CD4-positive, alpha-beta T cell treated with Interferon alpha-2 for 1 hour (primary cell): ENCODE measurements at regions not wholly inside any gene's neighbourhood (a gene's known extent, or its start where the extent isn't known, plus 50 kb on each side); places are given as distances from the start of the nearest gene placed in this dataset.

ENCODE experiments used
- DNase-seq, 2 donors: peaks; one replicate each; pipeline ENCODE4 v3.0.0-alpha.2; 2020 to 2022

DNA sequence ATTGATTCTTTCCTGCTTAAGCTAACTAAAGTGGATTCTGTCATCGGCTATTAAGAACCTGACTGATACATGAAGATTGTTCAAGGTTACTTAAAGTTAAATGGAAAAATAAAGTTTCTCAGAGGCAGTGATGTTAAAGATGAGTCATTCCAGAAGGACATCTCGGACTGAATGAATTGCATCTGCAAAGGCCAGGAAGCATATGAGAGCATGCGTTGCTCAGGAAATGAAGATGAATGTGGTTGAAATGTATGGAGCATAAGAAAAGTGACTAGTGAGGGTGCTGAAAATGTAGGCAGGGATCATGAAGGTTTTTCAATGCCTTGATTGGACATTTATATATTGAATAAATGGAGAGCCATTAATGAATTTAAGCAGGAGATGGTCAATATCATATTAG is 133.9 kb upstream of the GHITM start:
- DNase-seq: no peak

DNA sequence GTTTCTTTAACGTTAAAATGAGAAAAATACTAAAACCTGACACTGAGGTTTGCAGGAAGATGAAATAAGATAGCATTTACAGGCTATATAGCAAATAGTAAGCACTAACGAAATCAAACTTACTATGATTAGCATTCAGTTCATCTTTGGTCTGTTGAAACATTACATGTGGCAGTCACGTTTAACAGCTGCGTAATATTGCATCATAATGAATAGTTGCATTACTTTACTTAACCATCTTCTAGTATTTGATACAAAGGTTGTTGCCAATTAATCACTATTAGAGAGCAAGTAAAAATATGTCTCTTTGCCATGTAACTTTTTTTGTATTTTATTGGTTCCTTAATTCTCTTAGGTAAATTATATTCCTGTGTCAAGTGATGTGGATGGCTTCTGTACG is 131.8 kb upstream of the GHITM start:
- DNase-seq: no peak

DNA sequence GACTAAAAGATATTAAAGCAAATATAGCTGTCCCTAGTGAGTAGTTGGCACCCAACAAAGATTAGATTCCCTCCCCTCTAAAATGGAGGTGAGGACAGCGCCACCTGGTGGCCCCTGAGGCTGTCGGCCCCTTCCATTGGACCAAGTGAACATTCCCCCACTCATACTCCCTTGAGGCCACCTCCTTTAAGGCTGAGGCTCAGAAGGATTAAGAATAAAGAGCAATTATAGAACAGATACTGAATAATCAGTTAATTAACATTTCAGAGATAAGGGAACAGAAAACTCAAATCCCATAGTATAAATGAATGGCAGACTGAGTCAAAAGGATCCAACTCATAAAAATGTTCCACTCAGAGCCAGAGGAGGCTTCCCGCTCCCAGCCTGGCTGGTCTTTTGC is 130.4 kb upstream of the GHITM start:
- peak in 1 of 2 donors; percentile 34 for DNase-seq

DNA sequence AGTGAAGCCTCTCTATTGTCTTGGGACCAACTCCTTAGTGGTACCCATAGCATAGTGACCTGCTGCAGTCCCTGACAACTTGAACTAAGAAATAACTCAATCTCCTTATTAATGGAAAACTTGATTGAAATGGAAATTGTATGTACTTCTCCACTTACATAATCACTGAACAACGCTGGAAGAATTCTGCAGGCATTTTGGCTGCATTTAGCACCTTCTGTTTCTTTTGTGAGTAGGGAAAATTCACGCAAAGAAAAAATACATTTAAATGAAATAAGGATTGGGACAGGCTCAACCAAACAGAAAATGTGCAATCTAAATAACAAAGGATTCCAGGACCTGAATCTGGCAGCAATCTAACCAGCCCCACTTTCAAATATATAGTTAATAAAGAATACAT is 126.9 kb upstream of the GHITM start:
- DNase-seq: no peak

DNA sequence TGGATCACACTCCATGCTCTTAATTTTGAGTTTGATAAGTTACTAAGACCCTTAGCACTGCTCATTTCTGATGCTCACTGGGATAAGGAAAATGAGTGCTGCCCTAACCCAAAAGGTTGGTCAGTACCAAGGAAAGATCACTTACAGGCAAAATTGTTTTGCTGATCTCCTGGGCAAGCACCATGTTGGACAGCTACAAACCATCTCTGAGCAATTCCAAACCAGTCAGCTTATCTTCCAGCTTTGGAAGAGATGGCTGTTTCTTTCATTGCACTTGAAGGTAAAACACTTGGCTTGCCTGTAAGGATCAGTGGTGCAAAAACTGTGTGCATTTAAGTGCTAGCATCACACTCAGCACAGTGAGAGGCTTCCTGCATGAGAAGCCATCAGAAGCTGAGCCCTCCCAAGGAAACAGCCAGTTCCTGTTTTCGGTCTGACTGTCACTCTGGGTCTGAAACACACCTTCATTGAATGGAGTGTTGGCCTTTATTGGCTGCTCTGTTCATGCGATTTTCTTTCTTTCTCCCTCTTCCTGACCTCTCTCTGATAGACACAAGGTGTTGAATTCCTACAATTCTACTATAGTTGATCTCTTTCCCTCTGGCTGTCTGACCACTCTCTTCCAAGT is 126.4 kb upstream of the GHITM start:
- no peak for DNase-seq

DNA sequence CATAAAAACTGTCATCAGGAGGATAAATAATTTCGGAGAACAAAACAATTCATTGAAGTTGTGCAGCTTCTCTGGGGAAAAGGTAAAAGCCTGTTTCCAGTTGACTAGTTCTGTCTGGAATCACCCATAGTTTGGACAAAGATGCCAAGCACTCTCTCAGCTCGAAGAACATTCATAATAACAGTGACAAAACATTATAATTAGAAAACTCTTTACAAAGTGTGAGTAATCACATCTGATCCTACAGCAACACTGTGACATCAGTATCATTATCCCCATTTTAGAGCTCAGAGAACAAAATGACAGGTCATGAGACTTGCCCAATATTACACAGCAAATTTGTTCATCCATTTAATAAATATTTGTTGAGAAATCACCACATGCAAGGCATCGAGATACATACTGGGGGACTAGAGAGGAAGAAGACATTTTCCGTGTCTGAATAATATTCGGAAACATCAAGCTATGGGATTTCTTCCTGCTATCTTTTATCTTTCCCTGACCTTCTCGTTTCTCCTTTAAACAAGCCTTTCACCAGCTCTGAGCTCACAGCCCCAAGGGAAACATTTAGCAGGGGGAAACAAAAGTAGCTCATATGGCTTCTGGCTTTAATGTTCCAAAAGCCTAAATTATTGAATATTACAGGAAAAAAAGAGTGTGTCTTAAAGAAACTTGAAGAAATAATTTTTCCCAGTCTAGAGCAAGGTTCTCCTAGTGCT is 123.3 kb upstream of the GHITM start:
- no peak for DNase-seq

DNA sequence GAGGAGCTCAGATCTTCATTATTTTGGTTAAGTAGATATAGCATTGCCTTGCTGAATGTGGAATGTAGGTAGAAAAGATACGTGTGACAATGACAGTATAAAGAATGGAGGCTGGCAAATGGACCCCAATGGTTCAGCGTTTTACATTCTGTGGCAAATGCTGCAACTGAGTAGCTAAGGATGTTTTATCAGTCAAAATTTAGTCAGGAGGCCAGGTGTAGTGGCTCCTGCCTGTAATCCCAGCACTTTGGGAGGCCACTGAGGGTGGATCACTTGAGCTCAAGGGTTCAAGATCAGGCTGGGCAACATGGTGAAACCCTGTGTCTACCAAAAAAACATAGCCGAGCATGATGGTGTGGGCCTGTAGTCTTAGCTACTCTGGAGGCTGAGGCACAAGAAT is 120.5 kb upstream of the GHITM start:
- no peak for DNase-seq

DNA sequence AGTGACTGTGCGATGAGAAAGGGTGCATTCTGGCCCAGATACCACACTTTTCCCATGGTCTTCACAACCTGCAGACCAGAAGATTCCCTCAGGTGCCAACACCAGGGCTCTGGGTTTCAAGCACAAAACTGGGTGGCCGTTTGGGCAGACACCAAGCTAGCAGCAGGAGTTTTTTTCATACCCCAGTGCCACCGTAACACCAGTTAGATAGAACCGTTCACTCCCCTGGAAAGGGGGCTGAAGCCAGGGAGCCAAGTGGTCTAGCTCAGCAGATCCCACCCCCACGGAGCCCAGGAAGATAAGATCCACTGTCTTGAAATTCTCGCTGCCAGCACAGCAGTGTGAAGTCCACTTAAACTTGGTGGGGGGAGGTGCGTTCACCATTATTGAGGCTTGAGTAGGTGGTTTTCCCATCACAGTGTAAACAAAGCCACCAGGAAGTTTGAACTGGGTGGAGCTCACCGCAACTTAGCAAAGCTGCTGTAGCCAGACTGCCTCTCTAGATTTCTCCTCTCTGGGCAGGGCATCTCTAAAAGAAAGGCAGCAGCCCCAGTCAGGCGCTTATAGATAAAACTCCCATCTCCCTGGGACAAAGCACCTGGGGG is 119.4 kb upstream of the GHITM start:
- peak in 1 of 2 donors; percentile 14 for DNase-seq

DNA sequence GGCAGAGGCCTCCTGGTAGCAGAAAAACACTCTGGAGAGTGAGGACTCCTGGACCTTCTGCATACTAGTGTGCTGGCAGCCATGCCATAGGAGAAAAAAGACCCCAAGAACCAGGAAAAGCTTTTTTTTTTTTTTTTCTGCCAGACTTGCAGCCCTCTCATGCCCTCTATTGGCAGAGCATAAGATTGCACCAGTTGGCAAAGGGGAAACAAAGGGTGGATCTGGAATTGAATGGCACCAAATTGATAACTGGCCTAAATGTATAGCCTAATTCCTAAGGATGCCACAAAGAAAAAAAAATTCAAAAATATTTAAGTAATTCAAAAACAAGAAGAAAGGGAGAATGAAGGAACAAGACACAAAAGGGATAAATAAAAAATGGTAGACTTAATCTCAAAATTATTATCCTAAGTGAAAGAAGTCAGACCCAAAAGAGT is 112.5 kb upstream of the GHITM start:
- peak in 1 of 2 donors; percentile 27 for DNase-seq

DNA sequence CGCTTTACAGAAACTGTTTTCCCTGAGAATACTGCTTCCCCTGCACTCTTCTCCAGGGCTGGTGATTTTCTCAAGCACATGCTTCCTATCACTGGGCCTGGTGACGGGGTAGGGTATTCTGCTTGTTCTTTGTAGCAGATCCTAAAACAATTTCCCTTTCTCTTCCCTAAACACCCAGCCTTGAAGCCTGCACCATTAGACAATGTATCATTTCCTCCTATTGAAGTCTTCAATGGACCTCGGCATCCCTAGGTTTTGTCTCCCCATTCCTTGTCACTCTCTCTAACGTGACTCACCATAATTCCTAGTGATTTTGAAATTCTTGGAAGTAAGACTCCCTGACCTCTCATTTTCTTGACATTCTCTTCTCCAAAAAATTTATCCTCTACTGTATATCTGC is 109.5 kb upstream of the GHITM start:
- DNase-seq: no peak

GRCh38 chr10:84038035-84038434 is 101.3 kb upstream of the GHITM start:
- no peak for DNase-seq

DNA sequence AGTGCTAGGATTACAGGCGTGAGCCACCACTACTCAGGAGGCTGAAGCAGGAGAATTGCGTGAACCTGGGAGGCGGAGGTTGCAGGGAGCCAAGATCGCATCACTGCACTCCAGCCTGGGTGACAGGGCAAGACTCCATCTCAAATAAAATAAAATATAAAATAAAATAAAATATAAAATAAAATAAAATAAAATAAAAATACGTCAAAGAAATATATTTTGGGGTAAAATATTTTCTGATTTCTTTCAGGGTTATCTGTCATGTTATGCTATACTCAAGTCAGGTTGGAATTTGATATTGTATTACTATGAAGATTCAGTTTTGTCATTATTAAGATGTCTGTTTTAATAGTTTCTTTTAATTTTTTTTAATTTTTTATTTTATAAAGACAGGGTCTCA is 99.4 kb upstream of the GHITM start:
- no peak for DNase-seq

- no peak for DNase-seq
Observed at GRCh38 chr10:84047258-84048010, 91.9 kb upstream of the GHITM start.

- no peak for DNase-seq
Observed at GRCh38 chr10:84049645-84050011, 89.7 kb upstream of the GHITM start.

DNA sequence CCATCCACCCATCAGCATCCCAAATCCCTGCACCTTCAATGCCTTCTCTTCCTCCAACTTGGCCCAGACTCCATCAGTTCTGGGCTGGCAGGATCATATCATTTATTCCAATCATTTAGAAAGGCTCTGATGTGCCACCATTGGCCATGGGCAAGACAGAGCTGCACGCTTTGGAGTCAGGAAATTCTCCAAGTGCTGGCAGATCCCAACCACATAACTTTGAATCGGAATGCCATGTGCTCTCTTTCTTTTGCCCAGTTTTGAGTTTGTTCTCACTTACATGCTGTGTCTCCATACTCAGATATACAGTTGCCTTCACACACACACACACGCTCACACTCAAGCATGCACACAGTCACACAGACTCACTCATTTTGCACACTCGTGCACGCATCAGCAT is 85.7 kb upstream of the GHITM start:
- DNase-seq: no peak

- DNase-seq: no peak
Observed at GRCh38 chr10:84054743-84055142, 84.6 kb upstream of the GHITM start.

DNA sequence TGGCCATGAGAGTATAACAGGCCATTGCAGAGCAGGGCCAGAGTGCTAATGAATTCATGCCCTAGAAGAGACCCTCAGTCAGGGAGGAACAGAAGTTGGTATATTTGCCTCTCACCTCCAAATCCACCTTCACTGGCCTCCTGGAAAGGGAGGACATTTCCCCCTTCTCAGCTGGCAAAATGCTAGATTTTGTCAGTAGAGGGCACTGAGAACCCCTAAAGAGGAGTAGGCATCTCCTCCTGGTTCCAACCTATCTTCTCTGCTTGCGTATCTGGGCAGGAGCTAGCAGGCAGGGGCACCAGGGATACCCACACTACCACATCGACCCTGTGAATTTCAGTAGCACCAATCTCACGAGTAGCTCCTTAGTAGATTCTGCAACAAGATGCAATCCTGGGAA is 79.8 kb upstream of the GHITM start:
- no peak for DNase-seq

DNA sequence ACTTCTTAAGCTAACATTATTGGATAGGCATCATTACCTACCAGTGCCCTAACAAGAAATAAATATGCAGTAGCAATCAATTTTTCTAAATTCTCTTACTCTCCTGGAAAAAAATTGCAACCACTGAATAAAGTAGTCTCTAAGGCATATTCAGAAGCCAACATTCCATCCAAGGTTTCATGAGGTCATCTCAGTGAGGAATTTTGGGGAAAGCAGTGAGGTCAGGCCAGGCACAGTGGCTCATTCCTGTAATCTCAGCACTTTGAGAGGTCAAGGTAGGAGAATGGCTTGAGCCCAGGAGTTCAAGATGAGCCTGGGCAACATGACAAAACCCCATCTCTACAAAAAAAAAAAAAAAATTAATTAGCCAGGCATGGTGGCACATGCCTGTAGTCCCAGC is 75.9 kb upstream of the GHITM start:
- no peak for DNase-seq

DNA sequence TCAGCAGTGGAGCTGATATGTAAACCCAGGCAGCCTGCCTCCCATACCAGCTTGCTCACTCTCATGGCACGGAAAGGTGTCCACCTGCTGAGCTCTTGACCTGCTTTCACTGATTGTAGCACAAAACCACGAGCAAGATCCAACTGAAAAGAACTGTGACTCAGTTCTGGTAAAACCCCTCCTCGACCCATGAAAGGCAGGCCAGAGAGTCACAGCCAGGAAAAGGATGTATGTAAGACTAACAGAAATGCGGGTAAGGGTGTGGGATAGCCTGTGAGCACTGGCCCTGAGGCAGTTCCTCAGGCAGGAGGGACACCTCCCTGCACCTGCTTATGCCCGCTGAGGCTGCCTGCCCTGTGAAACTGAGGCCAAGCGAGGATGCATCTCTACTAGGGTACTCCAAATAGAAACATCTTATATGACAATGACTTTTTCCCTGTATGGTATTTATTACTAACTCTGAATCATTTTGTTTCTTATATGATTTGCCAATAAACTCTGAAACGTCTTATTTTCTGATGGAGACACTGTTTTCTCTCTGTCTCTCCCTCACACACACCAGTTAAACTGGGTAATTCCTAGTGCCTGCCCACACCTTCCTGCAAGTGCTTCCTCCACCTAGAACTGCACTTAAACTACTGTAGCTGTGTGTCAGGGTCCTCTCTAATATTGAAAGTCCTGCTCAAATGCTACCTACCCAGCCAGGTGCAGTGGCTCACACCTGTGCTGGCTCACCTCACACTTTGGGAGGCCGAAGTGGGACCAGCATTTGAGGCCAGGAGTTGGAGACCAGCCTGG is 73.3 kb upstream of the GHITM start:
- no peak for DNase-seq

DNA sequence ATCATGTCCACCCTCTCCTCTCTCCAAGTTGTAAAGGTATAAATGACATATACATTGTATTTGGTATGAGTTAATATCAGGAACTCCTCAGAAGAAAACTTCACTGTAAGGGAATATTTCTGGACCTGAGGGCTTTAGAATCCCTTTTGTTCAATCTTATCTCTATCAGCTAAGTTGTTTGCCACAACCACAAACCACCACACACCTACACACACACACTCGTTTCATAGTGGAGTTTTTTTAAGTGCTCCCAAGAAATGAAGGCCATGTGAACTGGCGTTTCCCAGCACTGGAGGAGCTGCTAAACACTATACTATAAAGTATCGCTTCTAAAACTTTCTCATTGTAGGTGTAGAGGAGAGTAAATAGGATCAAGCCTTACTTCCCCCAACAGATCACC is 64.8 kb upstream of the GHITM start:
- no peak for DNase-seq

- DNase-seq: no peak
Observed at GRCh38 chr10:84075226-84076046, 63.9 kb upstream of the GHITM start.

GRCh38 chr10:84076047-84076388 is 63.3 kb upstream of the GHITM start:
- no peak for DNase-seq
